ENCODE measurements at regions not wholly inside any gene's neighbourhood (a gene's known extent, or its start where the extent isn't known, plus 50 kb on each side); places are given as distances from the start of the nearest gene placed in this dataset.
"Not testable (repeated sequence)": the region's sequence is repeated elsewhere in the genome, so short reads cannot be mapped to it uniquely, and the experiment has no call there.

DNA sequence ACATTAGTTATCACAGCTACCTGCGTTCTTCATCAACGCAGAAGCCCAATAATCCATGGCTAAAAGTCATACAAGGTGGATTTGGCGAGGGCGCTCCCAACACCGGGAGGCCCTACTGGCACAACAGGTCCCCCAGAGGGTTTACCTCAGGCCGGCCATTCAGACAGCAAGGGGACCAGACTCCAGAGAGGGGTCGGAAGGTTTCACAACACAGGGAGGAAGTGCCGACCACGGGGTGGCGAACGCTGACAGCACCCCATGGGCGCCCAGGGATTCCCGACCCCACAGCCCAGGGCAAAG lies 1515.9 kb upstream of the DEFB115 start:
- H3K9me3 Mint-ChIP-seq: peaks cover 39% of the 10 kb centered on the region
- no peak for DNase-seq (ENCODE audit: low spot score in 2 of 2, unreplicated experiment in 2 of 2)
- H3K36me3 Mint-ChIP-seq: peaks cover 10% of the 10 kb centered on the region
- H3K4me3 Mint-ChIP-seq: no peak overlapping the region
- no peak for TF ChIP-seq CTCF (IDR thresholded peaks at IDR 0.05; ENCODE audit: unreplicated experiment)
- no peak overlapping the region for H3K27ac Mint-ChIP-seq
- no peaks in the 10 kb centered on the region for H3K4me1 Mint-ChIP-seq
- H3K27me3 Mint-ChIP-seq (ENCODE audit: low read depth): no peaks in the 10 kb centered on the region

- peaks cover 10% of the 10 kb centered on the region for H3K36me3 Mint-ChIP-seq
- H3K9me3 Mint-ChIP-seq: peaks cover 42% of the 10 kb centered on the region
- no peaks in the 10 kb centered on the region for H3K4me1 Mint-ChIP-seq
- H3K4me3 Mint-ChIP-seq: no peak overlapping the region
- no peak overlapping the region for H3K27ac Mint-ChIP-seq
- DNase-seq (ENCODE audit: low spot score in 2 of 2, unreplicated experiment in 2 of 2): no peak
- no peak for TF ChIP-seq CTCF (IDR thresholded peaks at IDR 0.05; ENCODE audit: unreplicated experiment)
- no peaks in the 10 kb centered on the region for H3K27me3 Mint-ChIP-seq (ENCODE audit: low read depth)
These were observed 1515.4 kb upstream of the DEFB115 start for GRCh38 chr20:29741894-29742698.

DNA sequence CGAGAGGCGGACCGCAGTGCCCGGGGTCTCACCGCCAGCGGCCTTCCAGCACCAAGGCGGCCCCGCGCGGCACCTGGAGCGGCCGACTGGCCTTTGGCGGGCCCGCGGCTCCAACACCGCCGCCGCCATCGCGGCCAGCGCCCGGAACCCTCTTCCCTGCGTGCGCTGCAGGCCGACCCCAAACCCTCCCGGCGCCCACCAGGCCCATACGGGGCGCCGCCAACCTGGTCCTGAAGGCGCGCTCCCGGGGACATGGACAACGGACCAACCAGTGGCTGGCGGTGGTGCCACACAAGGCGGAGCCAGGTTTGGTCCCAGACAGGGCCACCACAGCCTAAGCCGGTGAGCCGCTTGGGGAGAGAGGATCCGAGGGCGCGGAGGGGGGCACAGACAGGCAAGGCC lies 1514.8 kb upstream of the DEFB115 start:
- H3K27me3 Mint-ChIP-seq (ENCODE audit: low read depth): no peaks in the 10 kb centered on the region
- no peak overlapping the region for H3K27ac Mint-ChIP-seq
- peaks cover 42% of the 10 kb centered on the region for H3K9me3 Mint-ChIP-seq
- H3K4me3 Mint-ChIP-seq: no peak overlapping the region
- H3K4me1 Mint-ChIP-seq: no peaks in the 10 kb centered on the region
- DNase-seq (ENCODE audit: low spot score in 2 of 2, unreplicated experiment in 2 of 2): no peak
- peaks cover 8% of the 10 kb centered on the region for H3K36me3 Mint-ChIP-seq
- TF ChIP-seq CTCF (IDR thresholded peaks at IDR 0.05; ENCODE audit: unreplicated experiment): no peak

DNA sequence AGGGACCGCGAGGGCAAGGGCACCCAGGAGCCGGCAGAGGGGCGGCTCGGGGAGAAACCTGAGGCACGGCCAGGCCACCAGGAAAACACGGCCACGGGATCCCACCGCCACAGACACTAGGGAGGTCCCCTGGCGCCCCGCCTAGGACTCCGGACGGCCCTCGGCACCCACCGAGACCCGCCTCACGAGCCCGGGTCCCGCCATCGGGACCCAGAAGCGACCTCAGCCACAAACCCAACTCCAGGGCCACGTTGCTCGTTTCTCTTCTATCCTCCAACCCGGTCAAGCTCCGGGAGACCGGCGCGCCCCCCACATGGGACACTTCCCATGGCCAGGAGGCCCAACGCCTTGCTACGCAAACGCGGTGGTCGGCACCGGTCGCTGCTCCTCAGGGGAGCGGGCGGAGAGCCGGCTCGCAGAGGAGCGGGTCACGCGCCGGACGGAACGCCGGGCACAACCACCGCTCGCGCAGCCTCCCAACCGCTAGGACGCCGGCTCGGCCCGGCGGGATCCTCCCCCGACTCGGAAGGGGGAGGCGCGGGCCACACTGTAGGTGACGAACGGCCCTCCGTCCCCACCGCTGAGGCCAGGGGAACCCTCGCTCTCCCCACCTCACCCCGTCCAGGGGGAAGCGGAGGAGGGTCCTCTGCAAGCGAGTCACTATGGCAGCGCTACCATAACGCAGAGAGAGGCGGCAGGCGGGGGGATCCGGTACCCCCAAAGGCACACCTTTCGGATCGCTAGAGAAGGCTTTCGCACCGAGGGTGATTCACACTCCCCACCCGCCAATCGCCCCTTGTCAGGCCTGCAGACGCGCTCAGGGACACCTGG lies 1514.1 kb upstream of the DEFB115 start:
- TF ChIP-seq CTCF (IDR thresholded peaks at IDR 0.05; ENCODE audit: unreplicated experiment): no peak
- DNase-seq (ENCODE audit: low spot score in 2 of 2, unreplicated experiment in 2 of 2): no peak
- H3K4me1 Mint-ChIP-seq: no peaks in the 10 kb centered on the region
- no peak overlapping the region for H3K4me3 Mint-ChIP-seq
- H3K27me3 Mint-ChIP-seq (ENCODE audit: low read depth): no peaks in the 10 kb centered on the region
- peaks cover 8% of the 10 kb centered on the region for H3K36me3 Mint-ChIP-seq
- H3K9me3 Mint-ChIP-seq: peaks cover 42% of the 10 kb centered on the region
- H3K27ac Mint-ChIP-seq: no peak overlapping the region

- H3K27me3 Mint-ChIP-seq (ENCODE audit: low read depth): no peaks in the 10 kb centered on the region
- no peak overlapping the region for H3K4me3 Mint-ChIP-seq
- no peak for DNase-seq (ENCODE audit: low spot score in 2 of 2, unreplicated experiment in 2 of 2)
- H3K27ac Mint-ChIP-seq: no peak overlapping the region
- H3K4me1 Mint-ChIP-seq: no peaks in the 10 kb centered on the region
- no peak for TF ChIP-seq CTCF (IDR thresholded peaks at IDR 0.05; ENCODE audit: unreplicated experiment)
- H3K36me3 Mint-ChIP-seq: peaks cover 9% of the 10 kb centered on the region
- peaks cover 39% of the 10 kb centered on the region for H3K9me3 Mint-ChIP-seq
These were observed 1513.4 kb upstream of the DEFB115 start for GRCh38 chr20:29744071-29744470.

DNA sequence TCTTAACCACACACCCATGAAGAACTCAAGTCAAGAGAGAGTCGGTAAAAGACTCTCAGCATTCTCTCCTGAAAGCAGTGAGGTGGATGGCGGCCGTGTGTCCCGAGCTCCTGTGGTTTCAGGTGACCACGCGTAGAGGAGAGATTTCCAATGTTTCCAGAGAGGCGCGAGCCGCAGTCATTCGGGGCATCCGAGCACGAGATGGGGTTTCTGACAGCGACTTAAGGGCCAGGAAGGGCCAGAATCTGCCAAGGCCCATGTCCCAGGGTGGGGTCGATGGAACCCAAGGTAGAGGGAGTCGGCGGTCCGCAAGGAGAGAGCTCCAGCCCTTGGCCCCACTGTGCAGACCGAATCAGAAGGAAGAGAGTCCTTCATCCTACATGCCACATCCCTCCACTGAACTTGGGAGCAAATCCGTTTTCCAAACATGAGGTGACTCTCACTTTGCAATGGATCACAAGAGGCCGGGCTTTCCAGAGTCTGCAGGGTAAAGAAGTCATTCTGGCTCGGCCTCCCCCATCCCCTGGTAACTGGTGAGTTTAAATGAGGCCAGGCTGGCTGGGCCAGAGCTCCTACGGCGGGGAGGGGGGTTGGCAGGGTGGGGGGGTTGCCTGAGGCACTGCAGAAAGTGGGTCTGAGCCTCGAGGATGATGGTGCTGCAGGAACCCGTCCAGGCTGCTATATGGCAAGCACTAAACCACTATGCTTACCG lies 1511.8 kb upstream of the DEFB115 start:
- H3K4me1 Mint-ChIP-seq; H3K27me3 Mint-ChIP-seq (ENCODE audit: low read depth); DNase-seq (ENCODE audit: low spot score in 2 of 2, unreplicated experiment in 2 of 2); H3K27ac Mint-ChIP-seq; H3K4me3 Mint-ChIP-seq: not testable (repeated sequence)
- H3K9me3 Mint-ChIP-seq: peaks cover 41% of the 10 kb centered on the region
- H3K36me3 Mint-ChIP-seq: peaks cover 12% of the 10 kb centered on the region
